GM21390 (cell line): ENCODE measurements at regions not wholly inside any gene's neighbourhood (a gene's known extent, or its start where the extent isn't known, plus 50 kb on each side); places are given as distances from the start of the nearest gene placed in this dataset.

Source experiments
- ATAC-seq: cut with Tn5 transposase; IDR thresholded peaks from one replicate; pipeline ENCODE4 v1.9.1; 2021; ENCODE audit not compliant: unreplicated experiment

DNA sequence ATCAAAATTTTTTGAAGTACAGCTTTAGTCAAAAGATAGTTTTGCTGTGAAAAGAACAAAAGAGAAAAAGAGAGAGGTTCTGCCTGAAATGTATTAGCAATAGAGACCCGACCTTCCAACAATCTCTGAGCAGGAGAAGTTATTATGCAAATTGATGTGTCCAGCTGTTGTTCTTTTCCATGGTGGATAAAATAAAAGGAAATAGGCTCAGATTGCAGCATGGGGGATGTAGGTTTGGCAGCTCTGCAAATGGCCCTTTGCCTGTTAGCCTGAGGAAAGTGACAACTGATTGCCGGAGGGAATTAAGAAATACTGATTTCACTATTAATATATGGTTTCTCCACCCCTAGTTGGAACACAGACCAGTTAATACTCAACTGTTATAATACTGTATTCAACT lies 1283.2 kb upstream of the NXPH2 start:
- no peak for ATAC-seq

DNA sequence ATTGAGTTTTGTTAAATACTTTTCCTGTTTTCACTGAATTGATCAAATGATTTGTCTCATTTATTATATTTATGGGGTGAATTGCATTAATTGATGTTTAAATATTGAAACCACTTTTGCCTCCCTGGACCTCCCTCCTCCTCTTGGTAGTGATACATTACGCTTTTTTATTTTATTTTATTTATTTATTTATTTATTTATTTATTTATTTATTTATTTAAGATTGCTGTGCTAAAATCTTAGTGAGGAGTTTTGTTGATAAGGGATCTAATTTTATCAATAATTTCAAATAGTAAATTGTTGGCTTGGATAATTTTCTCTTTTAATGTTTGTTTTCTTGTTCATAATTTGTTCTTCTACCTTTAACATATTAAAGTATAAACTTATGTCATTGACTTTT lies 1281.0 kb upstream of the NXPH2 start:
- ATAC-seq, result no peak

DNA sequence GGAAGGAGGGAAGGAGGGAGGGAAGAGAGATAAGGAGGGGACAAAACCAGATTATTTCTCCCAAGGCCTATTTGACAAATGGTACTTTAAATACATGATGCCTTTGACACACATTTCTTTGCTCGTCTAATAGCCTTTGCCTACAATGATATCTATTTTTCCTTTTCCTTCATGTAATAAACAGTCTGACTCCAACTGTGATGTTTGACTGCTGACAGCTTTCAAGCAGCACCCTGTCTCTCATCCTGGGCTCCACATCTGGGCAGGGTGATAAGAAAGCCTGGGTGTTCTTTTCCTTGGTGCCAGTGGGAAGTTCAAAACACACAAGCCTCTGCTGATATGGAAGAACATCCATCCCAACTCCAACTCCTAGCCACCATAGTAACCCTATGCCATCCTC lies 1277.7 kb upstream of the NXPH2 start:
- ATAC-seq, result no peak

DNA sequence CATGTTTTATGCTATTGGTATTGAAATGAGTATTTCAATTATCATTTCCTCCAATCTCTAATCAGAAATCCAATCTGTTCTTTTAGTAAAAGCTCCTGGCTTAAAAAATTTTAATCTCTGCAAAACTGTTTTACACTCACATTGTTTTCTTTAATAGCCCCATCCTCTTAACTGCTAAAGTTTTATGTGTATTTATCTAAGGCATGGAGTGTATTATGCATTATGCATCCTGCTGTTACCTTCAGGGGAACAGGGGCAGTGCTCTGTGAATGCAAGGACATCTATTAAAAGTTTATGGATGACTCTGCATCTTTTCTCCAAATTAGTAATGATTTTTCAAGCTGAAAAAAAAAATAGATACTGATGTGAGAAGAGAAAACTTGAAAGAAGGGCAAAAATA lies 1261.6 kb upstream of the NXPH2 start:
- ATAC-seq, result no peak

DNA sequence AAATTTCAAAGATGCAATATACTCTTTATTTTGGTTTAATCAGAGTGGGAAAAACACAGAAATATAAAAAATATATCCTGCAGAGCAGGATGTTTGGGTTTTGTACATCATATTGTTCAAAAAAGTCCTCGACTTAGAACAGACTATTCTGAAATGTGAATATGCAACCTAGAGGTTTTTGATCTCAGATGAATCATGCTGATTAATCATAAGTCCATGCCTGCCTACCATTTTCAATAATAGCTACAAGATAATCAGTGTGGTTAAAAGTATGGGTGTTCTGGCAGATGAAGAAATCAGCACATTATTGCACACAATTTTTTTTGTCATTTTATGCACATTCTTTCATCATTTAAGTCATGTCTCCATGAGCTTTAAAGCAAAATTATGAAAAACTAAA lies 1261.0 kb upstream of the NXPH2 start:
- no peak for ATAC-seq

DNA sequence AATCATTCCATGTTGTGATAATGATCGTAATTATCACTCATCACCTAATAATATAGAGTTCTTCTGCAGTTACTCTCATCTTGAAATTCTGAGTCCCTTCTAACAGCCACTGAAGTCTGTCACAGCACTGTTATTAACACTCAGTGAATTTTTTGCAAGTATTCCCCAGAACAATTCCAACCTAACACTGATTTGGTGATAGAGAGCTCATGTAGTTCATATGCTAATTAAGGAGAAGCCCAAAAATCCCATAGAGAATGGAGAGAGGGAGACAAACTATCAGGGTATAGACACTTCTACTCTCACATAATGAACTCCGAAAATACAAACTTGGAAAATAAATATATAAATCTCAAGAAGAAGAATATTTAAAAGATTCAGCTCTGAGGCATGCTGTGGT lies 1253.4 kb upstream of the NXPH2 start:
- ATAC-seq, result no peak

DNA sequence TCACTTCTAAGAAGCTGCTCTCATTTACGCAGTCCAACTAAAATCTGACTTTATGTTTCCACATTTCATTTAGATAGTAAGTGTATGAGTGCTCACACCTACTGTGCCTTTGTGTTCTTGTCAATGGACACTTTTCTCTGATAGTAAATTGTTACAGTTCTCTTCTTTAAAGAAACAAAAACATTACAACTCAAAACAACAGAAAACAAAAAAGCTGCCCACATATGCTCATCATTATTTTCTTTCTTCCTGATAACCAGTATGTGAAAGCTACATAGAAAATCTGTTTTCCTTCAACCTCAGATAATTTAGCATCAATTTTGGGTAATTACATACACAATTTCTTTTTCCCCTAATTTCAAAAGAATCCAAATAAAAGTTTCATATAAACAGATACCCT lies 1247.8 kb upstream of the NXPH2 start:
- ATAC-seq, result no peak

DNA sequence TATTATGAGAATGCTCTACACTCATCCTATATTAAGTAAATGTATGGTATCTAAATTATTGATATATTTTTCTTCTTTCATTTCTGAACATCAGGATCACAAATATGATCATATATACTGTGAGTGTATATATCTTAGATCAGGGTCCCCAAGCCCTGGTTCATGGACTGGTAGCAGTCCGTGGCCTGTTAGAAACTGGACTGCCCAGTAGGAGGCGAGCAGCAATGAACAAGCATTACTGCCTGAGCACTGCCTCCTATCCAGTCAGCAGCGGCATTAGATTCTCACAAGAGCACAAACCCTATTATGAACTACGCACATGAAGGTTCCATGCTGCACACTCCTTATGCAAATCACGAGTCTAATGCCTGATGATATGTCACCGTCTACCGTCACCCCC lies 1247.1 kb upstream of the NXPH2 start:
- no peak for ATAC-seq

DNA sequence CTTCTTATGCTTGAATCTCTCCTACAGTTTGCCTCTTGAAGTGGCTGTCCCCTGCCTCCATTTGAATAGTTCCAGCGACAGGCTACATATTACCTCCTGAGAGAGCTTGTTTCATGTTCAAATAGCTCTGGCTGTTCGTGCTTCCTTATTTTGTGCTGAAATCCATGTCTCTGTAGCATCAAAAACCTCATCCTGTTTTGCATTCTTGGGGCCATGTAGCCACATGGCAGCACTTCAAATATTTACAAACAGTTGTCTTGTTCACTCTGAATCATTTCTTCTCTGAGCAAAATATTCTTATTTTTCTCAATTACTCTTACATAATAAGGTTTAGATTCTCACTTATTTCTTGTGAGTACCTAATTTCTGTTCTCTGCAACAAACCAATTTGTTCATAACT lies 1243.1 kb upstream of the NXPH2 start:
- ATAC-seq, result no peak

DNA sequence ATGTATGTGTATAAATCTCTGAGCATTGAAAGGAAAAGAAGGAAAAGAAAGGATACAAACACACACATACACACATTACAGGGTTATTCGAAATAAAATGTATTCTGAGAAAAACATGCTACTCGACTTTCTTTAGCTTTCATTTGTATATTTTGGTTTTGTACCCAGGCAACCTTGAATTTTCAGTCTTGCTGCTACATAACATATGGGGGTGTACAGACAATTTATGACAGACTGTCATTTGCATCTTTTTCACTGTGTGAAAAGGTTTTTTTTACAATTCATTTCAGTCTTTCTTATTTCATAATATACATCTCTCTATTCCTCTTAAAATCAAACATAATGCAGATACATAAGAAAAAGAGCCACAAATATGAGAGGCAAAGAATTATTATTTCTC lies 1238.4 kb upstream of the NXPH2 start:
- no peak for ATAC-seq

DNA sequence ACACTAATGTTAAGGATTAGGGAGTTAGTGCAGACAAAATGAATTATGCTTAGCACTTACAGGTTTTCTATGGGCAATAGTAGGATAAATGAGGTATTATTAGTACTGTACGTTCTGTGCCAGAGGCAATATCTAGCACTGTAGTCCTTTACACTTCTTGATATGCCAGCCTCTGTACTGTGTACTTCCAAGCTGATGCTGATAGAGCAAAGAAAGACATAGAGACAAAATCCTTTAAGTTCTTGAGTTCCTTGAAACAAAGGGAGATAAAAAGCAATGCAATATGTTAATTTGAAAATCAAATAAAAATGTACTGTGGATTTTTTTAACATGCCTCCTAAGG lies 1234.0 kb upstream of the NXPH2 start:
- ATAC-seq, result no peak

DNA sequence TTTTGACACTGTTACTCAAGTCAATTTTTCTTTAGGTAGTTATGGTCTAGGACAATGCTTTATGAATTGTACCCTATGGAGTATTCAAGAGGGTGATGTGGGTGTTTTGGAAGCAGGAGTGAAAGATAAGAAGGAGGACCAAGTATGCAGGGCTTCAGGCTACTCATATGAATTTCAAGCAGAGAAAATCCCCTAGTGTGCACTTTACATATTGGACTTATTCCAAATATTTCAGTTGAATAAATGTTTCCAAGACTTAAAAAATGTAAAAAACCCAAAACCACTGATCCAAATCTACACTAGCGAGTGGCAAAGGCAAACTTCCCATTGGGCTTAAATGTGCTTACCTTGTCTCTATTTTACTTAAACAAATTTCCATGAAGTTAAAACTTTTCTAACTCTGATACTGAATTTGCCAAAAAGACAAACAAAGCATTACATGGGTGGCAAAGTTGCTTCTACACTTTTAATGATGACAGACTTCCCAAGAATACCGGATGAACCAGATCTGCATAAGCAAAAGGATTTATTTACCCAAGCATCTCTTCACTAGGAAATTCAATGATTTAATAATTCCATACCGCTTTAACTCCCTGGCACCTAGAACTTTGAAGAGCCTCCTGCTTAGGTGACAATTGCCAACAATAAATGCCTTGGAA lies 1233.5 kb upstream of the NXPH2 start:
- no peak for ATAC-seq

DNA sequence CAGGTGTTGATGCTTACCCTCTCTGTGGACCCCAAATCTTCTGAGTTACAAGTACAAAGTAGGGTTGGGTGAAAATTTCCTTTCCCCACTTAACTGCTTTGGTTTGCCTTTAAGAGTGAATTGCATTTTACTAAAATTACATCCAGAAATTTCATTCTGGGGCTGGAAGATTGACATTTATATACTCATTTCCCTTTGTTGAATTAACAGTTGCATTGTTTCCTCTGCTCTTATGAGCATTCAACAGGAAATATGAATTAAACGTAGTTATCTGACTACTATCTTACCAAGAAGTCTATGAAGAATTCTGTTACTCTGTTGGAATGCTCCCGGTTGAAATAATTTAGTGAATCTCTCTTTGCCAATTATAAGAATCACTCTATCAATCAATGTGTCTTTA lies 1231.1 kb upstream of the NXPH2 start:
- no peak for ATAC-seq

DNA sequence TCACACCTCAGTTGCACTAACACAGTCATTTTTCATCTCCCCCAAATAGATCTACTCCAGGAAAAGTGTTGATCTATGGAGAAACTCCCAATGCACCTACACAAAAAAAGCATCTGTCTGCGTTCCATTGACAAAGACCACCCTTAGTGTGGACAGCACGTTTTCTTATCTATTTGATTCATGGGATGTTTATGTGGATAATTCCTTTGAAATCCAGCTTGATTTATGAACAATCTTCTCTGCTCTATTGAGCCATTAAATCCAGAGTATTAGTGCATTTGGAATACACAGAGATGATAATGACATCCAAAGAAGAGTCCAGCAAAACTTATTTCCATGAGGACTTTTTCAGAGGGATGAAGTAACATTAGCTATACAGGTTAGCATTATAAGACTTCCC lies 1221.9 kb upstream of the NXPH2 start:
- ATAC-seq, result no peak

DNA sequence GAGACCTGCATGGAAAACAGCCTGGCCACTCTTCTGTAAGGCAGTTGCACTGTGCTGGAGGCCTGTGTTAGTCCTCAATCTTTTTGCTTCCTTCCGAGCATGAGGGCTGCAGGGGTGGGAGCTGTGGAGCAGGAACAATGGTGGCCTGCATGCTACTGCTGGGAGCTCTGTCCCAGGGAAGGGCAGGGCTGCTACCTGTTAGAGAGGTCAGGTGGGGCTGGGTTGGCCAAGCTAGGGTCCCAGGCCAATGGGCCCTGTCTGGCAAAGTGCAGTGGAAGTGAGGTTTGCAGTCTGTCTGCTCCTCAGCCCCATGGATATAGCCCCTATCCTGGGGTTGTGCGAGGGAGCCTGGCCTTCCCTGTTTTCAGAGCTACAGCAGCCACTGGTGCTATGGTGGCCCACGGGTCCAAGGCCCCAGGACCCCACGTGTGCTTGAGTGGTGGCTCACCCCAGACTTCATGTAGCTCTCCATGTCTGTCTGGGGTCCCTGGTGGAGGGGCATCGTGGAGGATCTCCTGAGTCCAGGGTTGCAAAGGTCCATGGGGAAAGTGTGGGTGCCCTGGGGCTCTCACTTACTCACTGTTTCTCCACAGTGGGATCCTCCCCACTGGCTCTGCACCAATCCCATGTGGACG lies 1212.6 kb upstream of the NXPH2 start:
- ATAC-seq, result no peak

DNA sequence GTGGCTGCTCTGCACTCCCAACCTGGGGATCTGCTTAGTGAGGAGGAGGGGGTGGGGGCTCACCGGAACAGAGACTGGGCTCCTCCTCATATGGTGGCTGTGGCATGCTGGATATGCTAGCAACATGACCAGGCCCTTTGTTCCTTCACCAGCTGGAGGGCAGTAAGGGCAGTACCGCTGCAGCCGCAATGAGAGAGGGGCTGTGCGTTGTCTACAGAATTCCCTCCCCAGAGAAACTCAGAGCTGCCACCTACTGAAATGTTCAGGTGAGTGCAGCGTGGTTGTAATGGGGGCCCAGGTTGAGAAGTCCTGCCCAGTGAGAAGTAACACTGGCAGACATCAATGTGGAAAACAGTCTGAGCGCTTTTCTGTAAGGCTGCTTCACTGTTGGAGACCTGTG lies 1211.9 kb upstream of the NXPH2 start:
- ATAC-seq, result no peak

DNA sequence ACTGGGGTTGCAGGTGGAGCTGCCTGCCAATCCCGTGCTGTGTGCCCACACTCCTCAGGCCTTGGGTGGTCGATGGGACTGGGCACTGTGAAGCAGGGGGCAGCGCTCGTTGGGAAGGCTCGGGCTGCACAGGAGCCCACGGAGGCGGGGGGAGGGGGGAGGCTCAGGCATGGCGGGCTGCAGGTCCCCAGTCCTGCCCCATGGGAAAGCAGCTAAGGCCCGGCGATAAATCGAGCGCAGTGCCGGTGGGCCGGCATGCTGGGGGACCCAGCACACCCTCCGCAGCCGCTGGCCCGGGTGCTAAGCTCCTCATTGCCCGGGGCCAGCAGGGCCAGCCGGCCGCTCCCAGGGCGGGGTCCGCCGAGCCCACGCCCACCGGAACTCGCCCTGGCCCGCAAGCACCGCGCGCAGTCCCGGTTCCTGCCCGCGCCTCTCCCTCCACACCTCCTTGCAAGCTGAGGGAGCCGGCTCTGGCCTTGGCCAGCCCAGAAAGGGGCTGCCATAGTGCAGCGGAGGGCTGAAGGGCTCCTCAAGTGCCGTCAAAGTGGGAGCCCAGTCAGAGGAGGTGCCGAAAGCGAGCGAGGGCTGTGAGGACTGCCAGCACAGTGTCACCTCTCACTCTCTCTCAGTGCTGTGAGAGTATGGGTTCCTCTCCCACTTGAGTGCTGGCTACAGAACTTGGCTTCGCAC lies 1210.6 kb upstream of the NXPH2 start:
- no peak for ATAC-seq

DNA sequence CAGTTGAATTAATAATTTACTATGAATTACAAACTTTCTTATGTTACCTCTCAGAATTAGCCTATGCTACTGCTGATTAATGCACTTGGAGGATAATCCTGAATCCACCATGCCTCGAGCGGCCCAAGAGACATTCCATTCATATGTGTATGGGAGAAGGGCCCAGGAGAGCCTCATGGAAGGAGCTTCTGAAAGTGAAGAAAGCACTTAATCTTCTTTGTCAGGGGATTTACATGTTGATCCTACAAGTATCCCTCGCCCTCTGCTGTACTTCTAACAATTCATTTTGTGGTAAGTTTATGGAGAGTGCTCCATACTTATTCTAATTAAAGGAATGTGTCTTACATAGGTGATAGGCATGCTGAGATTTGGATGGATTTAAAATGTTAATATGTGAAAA lies 1189.1 kb upstream of the NXPH2 start:
- no peak for ATAC-seq

DNA sequence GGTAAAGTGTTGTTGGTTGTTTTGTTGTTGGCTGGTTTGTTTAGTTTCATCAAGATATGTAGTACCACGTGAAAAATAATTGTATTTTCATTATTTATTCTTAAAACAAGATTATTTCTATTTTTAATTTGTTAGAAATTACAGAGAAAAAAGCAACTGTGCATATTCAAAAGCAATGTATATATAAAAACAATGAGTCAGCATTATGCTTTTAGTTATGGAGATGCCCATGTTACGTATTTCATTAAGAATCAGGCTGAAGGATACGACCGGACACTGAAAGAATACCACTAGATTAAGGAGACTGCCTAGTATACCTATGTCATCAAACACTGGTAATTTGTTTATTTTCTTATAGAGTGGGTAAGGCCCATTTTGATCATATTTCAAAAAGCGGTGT lies 1188.4 kb upstream of the NXPH2 start:
- ATAC-seq, result no peak

DNA sequence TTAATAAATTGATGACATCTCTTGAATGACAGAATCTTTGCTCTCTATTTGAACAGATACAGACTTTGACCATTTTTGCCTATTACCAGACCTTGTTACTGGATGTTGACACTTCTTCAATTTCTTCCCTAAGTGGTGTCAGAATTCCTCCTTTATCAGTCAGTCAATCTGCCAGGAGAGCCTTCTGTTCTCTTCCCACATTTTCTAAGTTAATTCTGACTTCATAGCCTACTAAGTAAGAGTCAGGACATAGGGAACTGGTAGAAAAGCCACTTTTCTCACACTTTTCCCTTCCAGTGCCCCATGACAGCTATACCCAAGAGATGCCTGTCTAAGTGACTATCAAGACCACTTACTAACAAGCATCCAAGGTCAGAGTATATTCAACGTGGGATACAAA lies 1187.5 kb upstream of the NXPH2 start:
- ATAC-seq, result no peak

DNA sequence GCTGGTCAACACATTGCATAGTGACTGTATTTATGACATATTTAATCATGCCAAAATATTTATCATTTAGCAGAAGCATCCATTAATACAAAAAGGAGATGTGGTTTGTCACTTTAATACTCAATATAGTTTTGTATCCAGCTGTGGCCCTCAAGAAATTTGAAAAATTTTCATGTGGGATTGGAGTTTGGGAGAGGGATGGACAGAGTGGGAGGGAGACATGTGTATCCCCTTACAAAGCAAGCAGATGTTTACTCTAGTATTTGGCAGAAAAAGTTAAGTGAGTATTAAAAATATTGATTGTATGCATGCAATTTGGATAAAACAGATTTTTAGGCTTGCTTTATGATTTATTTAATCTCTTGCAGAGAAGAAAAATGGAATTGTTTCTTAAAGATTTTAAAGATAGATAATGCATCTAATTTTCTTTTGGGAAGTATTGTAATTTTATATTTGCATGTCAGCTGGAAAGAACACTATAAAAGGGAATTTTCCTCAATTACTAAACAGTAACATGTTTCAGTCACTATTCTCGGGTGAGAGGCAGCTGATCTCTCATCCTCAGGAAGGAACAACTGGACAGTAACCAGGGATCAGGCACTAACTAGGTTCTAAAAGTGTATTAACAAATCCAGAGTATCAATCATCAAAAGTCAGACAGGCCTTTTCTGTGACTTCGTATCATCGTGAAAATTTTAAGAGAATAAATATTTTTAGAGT lies 1184.7 kb upstream of the NXPH2 start:
- ATAC-seq, result no peak

DNA sequence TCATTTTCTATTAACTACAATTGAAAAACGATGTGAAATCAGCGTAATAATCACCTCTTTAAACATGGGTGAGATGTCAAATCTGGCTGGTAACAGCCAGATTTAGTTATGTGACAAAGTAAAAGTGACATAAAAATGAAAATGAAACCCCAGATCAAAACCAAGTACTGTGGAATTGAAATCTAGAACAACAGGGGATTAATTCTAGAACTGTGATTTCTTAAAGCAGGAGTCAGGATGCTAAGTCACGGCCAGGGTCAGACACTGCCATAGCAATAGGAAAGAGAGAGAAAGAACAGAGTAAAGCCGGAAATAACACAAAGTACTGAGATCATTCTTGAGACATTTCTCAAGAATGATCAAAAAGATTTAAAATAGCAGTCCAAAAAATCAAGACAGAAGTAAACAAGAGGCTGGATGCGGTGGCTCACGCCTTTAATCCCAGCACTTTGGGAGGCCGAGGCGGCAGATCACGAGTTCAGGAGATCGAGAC lies 1183.7 kb upstream of the NXPH2 start:
- ATAC-seq, result no peak
